ENCODE measurements at regions not wholly inside any gene's neighbourhood (a gene's known extent, or its start where the extent isn't known, plus 50 kb on each side); places are given as distances from the start of the nearest gene placed in this dataset.

DNA sequence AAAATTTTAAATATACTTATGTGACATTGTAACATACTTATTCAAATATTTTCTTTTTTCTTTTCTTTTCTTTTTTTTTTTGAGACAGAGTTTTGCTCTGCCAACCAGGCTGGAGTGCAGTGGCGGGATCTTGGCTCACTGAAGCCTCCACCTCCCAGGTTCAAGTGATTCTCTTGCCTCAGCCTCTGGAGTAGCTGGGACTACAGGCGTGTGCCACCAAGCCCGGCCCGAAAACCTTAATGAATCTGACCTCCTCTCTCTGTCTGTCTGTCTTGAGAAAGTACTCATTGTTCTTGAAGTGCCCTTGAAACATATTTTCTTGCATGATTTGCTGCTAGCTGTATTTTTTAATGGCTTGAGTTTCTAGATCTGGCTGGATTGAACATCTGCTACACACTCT is 136.8 kb downstream of the ANAPC4 start:
- no peak for DNase-seq (ENCODE audit: low read depth)
- no peaks in the 10 kb centered on the region for H3K27me3 ChIP-seq (ENCODE audit: control insufficient read depth, insufficient read depth, low read length)
- H3K4me3 ChIP-seq (ENCODE audit: low read depth, low read length): no peak overlapping the region
- TF ChIP-seq, protein P1, sequence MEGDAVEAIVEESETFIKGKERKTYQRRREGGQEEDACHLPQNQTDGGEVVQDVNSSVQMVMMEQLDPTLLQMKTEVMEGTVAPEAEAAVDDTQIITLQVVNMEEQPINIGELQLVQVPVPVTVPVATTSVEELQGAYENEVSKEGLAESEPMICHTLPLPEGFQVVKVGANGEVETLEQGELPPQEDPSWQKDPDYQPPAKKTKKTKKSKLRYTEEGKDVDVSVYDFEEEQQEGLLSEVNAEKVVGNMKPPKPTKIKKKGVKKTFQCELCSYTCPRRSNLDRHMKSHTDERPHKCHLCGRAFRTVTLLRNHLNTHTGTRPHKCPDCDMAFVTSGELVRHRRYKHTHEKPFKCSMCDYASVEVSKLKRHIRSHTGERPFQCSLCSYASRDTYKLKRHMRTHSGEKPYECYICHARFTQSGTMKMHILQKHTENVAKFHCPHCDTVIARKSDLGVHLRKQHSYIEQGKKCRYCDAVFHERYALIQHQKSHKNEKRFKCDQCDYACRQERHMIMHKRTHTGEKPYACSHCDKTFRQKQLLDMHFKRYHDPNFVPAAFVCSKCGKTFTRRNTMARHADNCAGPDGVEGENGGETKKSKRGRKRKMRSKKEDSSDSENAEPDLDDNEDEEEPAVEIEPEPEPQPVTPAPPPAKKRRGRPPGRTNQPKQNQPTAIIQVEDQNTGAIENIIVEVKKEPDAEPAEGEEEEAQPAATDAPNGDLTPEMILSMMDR (IDR thresholded peaks at IDR 0.05; ENCODE audit: insufficient read depth, low read length, poor library complexity, severe bottlenecking): no peak
- H3K36me3 ChIP-seq (ENCODE audit: control insufficient read depth, insufficient read depth, low read length): no peaks in the 10 kb centered on the region

- Histone ChIP-seq H3K27me3 (ENCODE audit: control insufficient read depth, insufficient read depth, low read length) (no peaks in the 10 kb centered on the region), H3K36me3 (ENCODE audit: control insufficient read depth, insufficient read depth, low read length) (no peaks in the 10 kb centered on the region), H3K4me3 (ENCODE audit: low read depth, low read length) (no peak overlapping the region)
- no peak for DNase-seq (ENCODE audit: low read depth)
- TF ChIP-seq, protein P1 (IDR thresholded peaks at IDR 0.05; ENCODE audit: insufficient read depth, low read length, poor library complexity, severe bottlenecking): no peak
Measured at GRCh38 chr4:25523405-25523804, 132.2 kb upstream of the SLC34A2 start.

GRCh38 chr4:25524663-25525062 is 131.0 kb upstream of the SLC34A2 start:
- Histone ChIP-seq H3K4me3 (ENCODE audit: low read depth, low read length) (no peak overlapping the region), H3K36me3 (ENCODE audit: control insufficient read depth, insufficient read depth, low read length) (no peaks in the 10 kb centered on the region), H3K27me3 (ENCODE audit: control insufficient read depth, insufficient read depth, low read length) (no peaks in the 10 kb centered on the region)
- TF ChIP-seq, protein P1 (IDR thresholded peaks at IDR 0.05; ENCODE audit: insufficient read depth, low read length, poor library complexity, severe bottlenecking): no peak
- DNase-seq (ENCODE audit: low read depth): no peak

- peaks cover 4% of the 10 kb centered on the region for H3K27me3 ChIP-seq (ENCODE audit: control insufficient read depth, insufficient read depth, low read length)
- H3K36me3 ChIP-seq (ENCODE audit: control insufficient read depth, insufficient read depth, low read length): no peaks in the 10 kb centered on the region
- no peak overlapping the region for H3K4me3 ChIP-seq (ENCODE audit: low read depth, low read length)
- TF ChIP-seq, protein P1 (IDR thresholded peaks at IDR 0.05; ENCODE audit: insufficient read depth, low read length, poor library complexity, severe bottlenecking): no peak
- no peak for DNase-seq (ENCODE audit: low read depth)
Measured at GRCh38 chr4:25525896-25526295, 129.8 kb upstream of the SLC34A2 start.

DNA sequence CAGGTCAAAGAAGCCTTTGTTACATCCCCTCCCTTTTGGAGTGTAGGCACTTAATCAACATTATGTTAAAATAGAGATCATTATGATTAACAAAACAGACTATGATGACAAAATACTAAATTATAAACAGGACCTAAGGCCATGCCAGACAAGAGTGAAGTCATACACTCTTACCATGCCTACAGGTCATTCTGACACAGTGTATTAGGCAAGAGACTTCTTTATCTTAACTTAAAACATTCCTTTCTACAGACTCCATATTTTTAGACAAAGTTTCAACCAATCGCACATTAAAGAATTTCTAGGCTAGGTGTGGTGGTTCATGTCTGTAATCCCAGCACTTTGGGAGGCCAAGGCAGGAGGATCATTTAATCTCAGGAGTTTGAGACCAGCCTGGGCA is 128.6 kb upstream of the SLC34A2 start:
- Histone ChIP-seq H3K4me3 (ENCODE audit: low read depth, low read length) (no peak overlapping the region), H3K27me3 (ENCODE audit: control insufficient read depth, insufficient read depth, low read length) (peaks cover 4% of the 10 kb centered on the region), H3K36me3 (ENCODE audit: control insufficient read depth, insufficient read depth, low read length) (no peaks in the 10 kb centered on the region)
- DNase-seq (ENCODE audit: low read depth): no peak
- TF ChIP-seq, protein P1 (IDR thresholded peaks at IDR 0.05; ENCODE audit: insufficient read depth, low read length, poor library complexity, severe bottlenecking): no peak

- H3K27me3 ChIP-seq (ENCODE audit: control insufficient read depth, insufficient read depth, low read length): peaks cover 4% of the 10 kb centered on the region
- TF ChIP-seq, protein P1 (IDR thresholded peaks at IDR 0.05; ENCODE audit: insufficient read depth, low read length, poor library complexity, severe bottlenecking): no peak
- H3K36me3 ChIP-seq (ENCODE audit: control insufficient read depth, insufficient read depth, low read length): no peaks in the 10 kb centered on the region
- no peak overlapping the region for H3K4me3 ChIP-seq (ENCODE audit: low read depth, low read length)
- no peak for DNase-seq (ENCODE audit: low read depth)
Measured at GRCh38 chr4:25528391-25528790, 127.3 kb upstream of the SLC34A2 start.
